Activated naive CD4-positive, alpha-beta T cell treated with anti-CD3 and anti-CD28 coated beads, Interleukin-2, amount 10 ng/mL, durations not matched to agents 7 days and 5 days (primary cell): ENCODE measurements at regions not wholly inside any gene's neighbourhood (a gene's known extent, or its start where the extent isn't known, plus 50 kb on each side); places are given as distances from the start of the nearest gene placed in this dataset.
"Not testable (repeated sequence)": the region's sequence is repeated elsewhere in the genome, so short reads cannot be mapped to it uniquely, and the experiment has no call there.

Source experiments
- CTCF ChIA-PET: fragments of 350-600 bp; sonication (Branson Sonifier 250); formaldehyde crosslinking; loops from one replicate; lab custom pipeline; 2021; ENCODE audit warnings: antibody characterized with exemption; lab: Charles Lee
- DNase-seq: peaks from one replicate; pipeline ENCODE4 v3.0.0-alpha.2; 2020
- H3K27ac Mint-ChIP-seq: one replicate; pipeline ENCODE4 v1.8.0; 2021; ENCODE audit warnings: mild to moderate bottlenecking, moderate library complexity, mixed read lengths
- H3K27me3 Mint-ChIP-seq: one replicate; pipeline ENCODE4 v1.8.0; 2021; ENCODE audit warnings: mild to moderate bottlenecking, mixed read lengths
- H3K36me3 Mint-ChIP-seq: one replicate; pipeline ENCODE4 v1.8.0; 2021; ENCODE audit warnings: mixed read lengths
- H3K4me1 Mint-ChIP-seq: one replicate; pipeline ENCODE4 v1.8.0; 2021; ENCODE audit warnings: mixed read lengths
- H3K4me3 Mint-ChIP-seq: one replicate; pipeline ENCODE4 v1.8.0; 2021; ENCODE audit warnings: mild to moderate bottlenecking, moderate library complexity, mixed read lengths
- H3K9me3 Mint-ChIP-seq: one replicate; pipeline ENCODE4 v1.8.0; 2021; ENCODE audit warnings: mixed read lengths

DNA sequence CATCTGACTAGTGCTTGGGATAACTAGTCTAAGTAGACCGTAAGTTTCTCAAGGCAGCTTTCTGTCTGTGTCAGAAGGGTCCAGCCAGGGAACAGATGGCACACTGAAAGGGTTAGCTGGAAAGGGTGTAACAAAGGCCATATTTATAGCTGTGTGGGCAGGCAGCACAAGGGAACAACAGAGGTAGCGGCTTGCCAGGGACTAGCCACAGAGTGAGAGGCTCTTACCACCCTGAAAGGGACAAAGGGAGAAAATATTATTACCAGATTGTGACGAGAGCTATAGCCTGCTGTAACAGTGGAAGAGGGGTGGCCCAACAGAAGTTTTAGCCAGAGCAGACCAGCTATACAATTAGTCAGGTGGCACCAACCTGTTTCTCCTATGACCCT, 129.4 kb downstream of the CCDC34 start:
- CTCF ChIA-PET, result no interaction called here
- H3K4me3 Mint-ChIP-seq, result no peak overlapping the region
- H3K27me3 Mint-ChIP-seq, result peaks cover 3% of the 10 kb centered on the region
- H3K27ac Mint-ChIP-seq, result no peak overlapping the region
- H3K36me3 Mint-ChIP-seq, result no peaks in the 10 kb centered on the region
- DNase-seq, result no peak
- no peaks in the 10 kb centered on the region for H3K9me3 Mint-ChIP-seq
- no peaks in the 10 kb centered on the region for H3K4me1 Mint-ChIP-seq

DNA sequence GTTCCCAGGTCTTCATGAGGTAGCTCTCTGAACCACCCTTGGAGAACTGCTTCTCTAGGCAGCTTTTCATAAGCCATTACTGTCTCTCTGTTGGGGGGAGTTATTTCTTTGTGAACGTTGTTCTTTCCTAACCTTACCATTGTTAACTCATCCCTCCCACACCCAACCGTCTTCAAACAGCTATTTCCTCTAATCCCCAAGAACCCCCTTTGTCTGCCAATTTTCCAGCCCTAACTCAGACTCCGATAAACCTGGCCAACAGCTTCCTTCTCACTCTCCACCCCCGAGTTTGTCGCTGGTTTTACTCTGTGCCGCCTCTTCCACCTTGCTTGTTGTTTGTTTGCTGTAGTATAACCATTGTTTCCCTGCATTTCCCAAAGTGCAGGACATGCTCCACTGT, 131.5 kb downstream of the CCDC34 start:
- CTCF ChIA-PET, result no interaction called here
- H3K4me1 Mint-ChIP-seq, result no peaks in the 10 kb centered on the region
- no peak for DNase-seq

DNA sequence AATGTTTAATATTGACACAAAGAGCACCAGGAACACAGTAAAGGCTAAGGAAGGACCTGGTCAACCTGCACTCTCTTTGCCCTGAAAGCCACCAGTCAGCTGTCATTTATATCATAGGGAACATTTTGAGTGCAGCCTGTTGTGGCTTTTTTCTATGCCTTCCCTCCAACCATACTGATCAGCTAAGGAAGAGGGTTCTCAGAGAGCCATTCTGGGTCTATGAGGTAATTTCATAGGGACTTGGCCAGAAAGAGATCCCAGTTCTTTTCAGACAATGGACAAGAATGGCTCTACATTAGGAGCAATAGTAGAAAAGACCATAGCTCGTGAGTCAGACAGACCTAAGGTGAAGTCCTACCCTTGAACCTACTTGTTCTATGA, 132.8 kb downstream of the CCDC34 start:
- H3K27me3 Mint-ChIP-seq, result no peaks in the 10 kb centered on the region
- H3K27ac Mint-ChIP-seq, result no peak overlapping the region
- CTCF ChIA-PET, result no interaction called here
- no peaks in the 10 kb centered on the region for H3K9me3 Mint-ChIP-seq
- H3K4me1 Mint-ChIP-seq, result no peaks in the 10 kb centered on the region
- H3K4me3 Mint-ChIP-seq, result no peak overlapping the region
- no peaks in the 10 kb centered on the region for H3K36me3 Mint-ChIP-seq
- no peak for DNase-seq

More for the DNA sequence above, 131.5 kb downstream of the CCDC34 start:
- no peaks in the 10 kb centered on the region for H3K36me3 Mint-ChIP-seq
- H3K4me3 Mint-ChIP-seq, result no peak overlapping the region
- no peaks in the 10 kb centered on the region for H3K9me3 Mint-ChIP-seq
- no peak overlapping the region for H3K27ac Mint-ChIP-seq
- no peaks in the 10 kb centered on the region for H3K27me3 Mint-ChIP-seq

DNA sequence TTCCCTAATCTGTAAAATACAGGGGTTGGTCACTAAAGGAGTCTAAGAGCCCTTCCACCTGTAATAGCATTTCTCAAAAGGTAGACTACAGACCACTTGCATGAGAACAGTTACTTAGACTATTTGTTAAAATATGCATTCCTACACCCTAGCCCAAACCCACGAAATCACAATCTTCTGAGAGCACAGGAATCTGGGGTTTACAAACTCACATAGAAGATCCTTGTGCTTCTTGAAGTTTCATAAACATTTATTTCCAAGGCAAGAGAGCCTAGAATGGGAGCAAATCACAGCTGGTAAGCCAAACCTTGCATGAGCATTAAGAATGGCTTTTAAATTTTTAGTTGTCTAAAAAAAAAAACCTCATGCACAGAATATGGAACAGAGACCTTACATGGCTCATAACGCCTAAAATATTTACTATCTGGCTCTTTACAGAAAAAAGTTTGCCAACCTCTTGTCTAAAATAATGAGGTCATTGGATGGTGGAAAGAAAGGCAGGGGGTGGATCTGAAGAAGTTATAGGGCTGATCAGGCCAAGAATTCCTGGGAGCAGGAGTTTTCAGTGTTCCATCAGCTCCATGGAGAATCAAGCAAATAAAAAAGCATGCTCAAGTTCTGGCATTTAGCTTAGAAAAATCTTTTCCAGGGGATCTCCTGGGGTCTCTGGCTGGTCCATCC, 133.4 kb downstream of the CCDC34 start:
- no peaks in the 10 kb centered on the region for H3K36me3 Mint-ChIP-seq
- no peak overlapping the region for H3K4me3 Mint-ChIP-seq
- no peaks in the 10 kb centered on the region for H3K9me3 Mint-ChIP-seq
- CTCF ChIA-PET, result no interaction called here
- no peak for DNase-seq
- H3K27ac Mint-ChIP-seq, result no peak overlapping the region
- no peaks in the 10 kb centered on the region for H3K27me3 Mint-ChIP-seq
- H3K4me1 Mint-ChIP-seq, result no peaks in the 10 kb centered on the region

DNA sequence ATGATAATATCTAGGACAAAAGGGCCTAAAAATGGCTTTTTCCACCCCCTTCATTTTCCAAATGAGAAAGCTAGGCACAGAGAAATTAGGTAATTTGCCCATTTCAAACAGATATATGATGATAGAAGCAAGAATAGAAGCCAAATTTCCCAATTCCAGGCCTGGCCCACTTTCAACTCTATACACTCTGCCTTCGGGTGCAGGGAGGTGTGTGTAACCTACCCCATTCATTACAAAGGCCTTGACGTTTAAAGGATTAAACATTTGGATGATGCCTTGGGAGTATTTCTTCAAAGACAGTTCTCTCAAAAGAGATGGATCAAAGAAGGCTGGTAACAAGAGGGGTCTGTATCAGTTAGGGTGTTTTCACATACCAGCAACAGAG, 134.1 kb downstream of the CCDC34 start:
- H3K4me3 Mint-ChIP-seq, result no peak overlapping the region
- DNase-seq, result no peak
- H3K36me3 Mint-ChIP-seq, result no peaks in the 10 kb centered on the region
- CTCF ChIA-PET, result no interaction called here
- no peaks in the 10 kb centered on the region for H3K4me1 Mint-ChIP-seq
- no peak overlapping the region for H3K27ac Mint-ChIP-seq
- H3K9me3 Mint-ChIP-seq, result no peaks in the 10 kb centered on the region
- H3K27me3 Mint-ChIP-seq, result no peaks in the 10 kb centered on the region

DNA sequence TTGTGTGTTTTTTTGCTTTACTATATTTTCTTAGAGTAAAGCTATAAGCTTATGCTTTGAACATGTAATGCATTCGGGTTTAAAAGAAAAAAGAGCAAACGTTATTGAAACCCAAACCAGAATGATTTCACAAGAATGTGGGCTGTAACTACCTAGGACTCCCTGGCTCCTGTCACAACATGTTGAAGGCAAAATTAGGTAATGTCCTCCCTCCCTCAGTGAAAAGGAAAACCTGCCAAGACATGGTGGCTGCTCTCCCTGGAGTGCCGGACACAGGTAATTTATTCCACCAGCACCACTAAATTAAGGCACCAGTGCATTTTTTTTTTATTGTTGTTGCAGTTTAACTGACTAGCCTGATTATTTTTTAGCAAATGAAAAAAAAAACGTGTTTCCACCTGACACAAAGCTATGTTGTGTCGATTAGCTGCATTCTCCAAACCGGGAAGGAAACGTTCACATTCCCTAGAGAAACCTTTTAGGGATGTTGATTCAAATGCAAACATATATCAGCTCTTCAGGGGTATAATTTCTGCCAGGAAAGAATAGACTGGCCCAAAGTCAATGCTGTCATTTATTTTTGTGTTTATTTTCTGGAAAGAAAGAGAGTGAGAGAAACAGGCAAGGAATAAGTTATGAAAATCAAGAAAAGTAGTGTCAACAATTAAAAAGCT, 134.6 kb downstream of the CCDC34 start:
- H3K4me3 Mint-ChIP-seq, result no peak overlapping the region
- H3K27me3 Mint-ChIP-seq, result no peaks in the 10 kb centered on the region
- H3K9me3 Mint-ChIP-seq, result no peaks in the 10 kb centered on the region
- CTCF ChIA-PET, result interaction anchor here (1.0 kb wide), 1 partner anchor 12 kb away, joined by 3 read pairs; no protein-coding TSS in a partner anchor
- H3K4me1 Mint-ChIP-seq, result no peaks in the 10 kb centered on the region
- DNase-seq, result no peak
- H3K36me3 Mint-ChIP-seq, result no peaks in the 10 kb centered on the region
- H3K27ac Mint-ChIP-seq, result no peak overlapping the region

DNA sequence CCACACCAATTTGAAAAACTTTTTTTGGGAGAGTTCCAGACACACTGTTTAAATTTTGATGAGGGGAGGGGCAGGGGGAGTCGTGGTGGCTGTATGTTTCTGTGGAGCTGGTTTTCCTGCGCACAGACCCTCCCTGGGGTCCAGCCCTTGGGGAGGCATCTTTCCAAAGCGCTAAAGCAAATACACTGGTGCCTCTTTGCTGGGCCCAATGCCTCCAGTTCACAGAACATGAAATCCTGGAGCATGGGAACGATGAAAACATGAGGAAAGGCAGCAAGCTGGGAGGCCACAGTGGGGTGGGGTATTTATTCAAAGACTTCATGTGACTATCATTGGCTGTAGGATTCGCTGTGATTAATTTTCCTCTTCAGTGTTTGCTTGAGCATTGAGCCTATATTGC, 135.3 kb downstream of the CCDC34 start:
- no peak for DNase-seq
- H3K36me3 Mint-ChIP-seq, result no peaks in the 10 kb centered on the region
- no peaks in the 10 kb centered on the region for H3K27me3 Mint-ChIP-seq
- no peaks in the 10 kb centered on the region for H3K9me3 Mint-ChIP-seq
- no peak overlapping the region for H3K27ac Mint-ChIP-seq
- CTCF ChIA-PET, result interaction anchor here (1.0 kb wide), 1 partner anchor 12 kb away, joined by 3 read pairs; no protein-coding TSS in a partner anchor
- no peak overlapping the region for H3K4me3 Mint-ChIP-seq
- H3K4me1 Mint-ChIP-seq, result no peaks in the 10 kb centered on the region

DNA sequence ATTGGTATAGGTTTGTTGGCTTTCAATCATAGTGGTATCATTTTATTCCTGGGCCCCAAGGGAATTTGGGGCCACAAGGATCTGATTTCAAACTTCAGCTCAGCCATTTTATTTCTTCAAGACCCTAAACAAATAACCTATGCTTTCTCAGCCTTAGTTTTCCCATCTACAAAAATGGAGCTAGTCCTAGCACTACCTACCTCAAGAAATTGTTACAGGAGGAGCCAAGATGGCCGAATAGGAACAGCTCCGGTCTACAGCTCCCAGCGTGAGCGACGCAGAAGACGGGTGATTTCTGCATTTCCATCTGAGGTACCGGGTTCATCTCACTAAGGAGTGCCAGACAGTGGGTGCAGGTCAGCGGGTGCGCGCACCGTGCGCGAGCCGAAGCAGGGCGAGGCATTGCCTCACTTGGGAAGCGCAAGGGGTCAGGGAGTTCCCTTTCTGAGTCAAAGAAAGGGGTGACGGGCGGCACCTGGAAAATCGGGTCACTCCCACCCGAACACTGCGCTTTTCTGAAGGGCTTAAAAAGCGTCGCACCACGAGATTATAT, 143.5 kb downstream of the CCDC34 start:
- H3K4me3 Mint-ChIP-seq, H3K4me1 Mint-ChIP-seq, H3K36me3 Mint-ChIP-seq, H3K9me3 Mint-ChIP-seq, DNase-seq, H3K27ac Mint-ChIP-seq, H3K27me3 Mint-ChIP-seq, CTCF ChIA-PET: not testable (repeated sequence)

DNA sequence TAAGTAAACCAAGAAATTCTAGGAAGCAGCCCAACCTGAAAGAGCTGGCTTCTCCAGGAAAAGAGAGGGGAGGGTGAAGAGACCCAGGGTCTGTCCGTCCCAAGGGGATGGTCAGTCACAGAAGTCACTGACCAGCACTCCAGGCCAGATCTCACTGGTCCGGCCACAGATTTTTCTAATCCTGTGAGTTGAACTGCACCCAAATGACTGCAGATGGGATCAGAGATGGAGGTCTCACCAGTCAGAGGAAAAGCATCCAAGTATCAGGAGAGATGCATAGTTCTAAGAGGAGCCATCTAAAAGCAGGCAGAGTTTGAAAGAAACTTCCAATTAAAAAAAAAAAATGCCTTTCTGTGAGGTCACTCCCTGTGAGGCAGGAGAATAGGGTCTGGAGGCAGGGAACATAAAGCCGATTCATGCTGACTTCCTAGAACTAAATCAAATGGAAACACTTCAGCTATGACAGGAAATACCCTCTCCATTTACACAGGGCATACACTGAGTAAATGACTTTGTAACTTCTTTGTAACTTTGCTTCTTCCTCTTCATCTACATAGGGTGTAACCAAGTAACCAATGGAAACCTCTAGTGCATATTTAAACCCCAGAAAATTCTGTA, 144.5 kb downstream of the CCDC34 start:
- no peak for DNase-seq
- Mint-ChIP-seq H3K27ac (no peak overlapping the region), H3K4me3 (no peak overlapping the region), H3K9me3 (no peaks in the 10 kb centered on the region), H3K4me1 (no peaks in the 10 kb centered on the region), H3K27me3 (no peaks in the 10 kb centered on the region), H3K36me3 (no peaks in the 10 kb centered on the region)
- CTCF ChIA-PET, result no interaction called here

DNA sequence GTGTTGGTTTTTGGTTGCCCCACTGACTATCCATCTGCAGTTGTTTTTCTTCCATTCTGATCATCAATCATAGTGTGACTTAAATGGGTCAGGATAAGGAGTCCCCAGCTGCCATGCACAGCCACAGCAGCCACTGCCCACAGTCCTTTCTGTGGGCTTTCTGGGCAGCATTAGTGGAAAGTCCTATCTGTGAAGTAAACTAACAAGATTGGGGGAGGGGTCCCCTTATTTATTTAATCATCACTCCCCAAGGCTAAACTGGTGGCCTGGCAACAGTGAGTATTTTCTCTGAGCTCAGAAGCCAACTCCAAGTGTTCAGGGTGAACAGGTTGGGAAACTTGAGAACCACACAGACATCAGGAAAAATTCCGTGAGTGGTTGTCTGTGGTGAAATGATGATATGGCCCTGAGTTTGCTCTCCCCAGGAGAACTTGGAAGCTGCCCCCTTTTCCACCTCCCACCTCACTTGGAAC, 145.0 kb downstream of the CCDC34 start:
- H3K9me3 Mint-ChIP-seq, result no peaks in the 10 kb centered on the region
- H3K4me3 Mint-ChIP-seq, result no peak overlapping the region
- H3K27me3 Mint-ChIP-seq, result no peaks in the 10 kb centered on the region
- no peaks in the 10 kb centered on the region for H3K4me1 Mint-ChIP-seq
- no peaks in the 10 kb centered on the region for H3K36me3 Mint-ChIP-seq
- H3K27ac Mint-ChIP-seq, result no peak overlapping the region
- DNase-seq, result no peak
- CTCF ChIA-PET, result no interaction called here

DNA sequence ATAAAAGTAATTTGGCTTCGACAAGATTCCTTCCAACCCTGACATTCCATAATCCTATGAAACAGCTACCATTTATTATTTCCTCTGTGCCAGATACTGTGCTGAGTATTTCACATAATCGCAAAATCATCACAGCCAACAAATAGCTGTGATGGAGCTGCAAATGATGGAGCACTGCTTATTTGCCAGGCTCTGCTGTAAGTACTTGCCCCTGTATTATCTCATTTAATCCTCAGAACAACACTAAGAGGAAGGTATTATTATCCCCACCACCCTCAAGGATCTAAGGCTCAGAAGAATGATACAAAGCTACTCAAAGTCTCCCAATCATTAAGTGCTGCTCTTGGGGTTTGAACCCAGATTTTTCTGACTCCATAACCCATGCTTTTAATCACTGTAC, 145.5 kb downstream of the CCDC34 start:
- Mint-ChIP-seq H3K4me1 (no peaks in the 10 kb centered on the region), H3K27ac (no peak overlapping the region), H3K4me3 (no peak overlapping the region), H3K9me3 (no peaks in the 10 kb centered on the region), H3K27me3 (no peaks in the 10 kb centered on the region), H3K36me3 (no peaks in the 10 kb centered on the region)
- DNase-seq, result no peak
- CTCF ChIA-PET, result no interaction called here

DNA sequence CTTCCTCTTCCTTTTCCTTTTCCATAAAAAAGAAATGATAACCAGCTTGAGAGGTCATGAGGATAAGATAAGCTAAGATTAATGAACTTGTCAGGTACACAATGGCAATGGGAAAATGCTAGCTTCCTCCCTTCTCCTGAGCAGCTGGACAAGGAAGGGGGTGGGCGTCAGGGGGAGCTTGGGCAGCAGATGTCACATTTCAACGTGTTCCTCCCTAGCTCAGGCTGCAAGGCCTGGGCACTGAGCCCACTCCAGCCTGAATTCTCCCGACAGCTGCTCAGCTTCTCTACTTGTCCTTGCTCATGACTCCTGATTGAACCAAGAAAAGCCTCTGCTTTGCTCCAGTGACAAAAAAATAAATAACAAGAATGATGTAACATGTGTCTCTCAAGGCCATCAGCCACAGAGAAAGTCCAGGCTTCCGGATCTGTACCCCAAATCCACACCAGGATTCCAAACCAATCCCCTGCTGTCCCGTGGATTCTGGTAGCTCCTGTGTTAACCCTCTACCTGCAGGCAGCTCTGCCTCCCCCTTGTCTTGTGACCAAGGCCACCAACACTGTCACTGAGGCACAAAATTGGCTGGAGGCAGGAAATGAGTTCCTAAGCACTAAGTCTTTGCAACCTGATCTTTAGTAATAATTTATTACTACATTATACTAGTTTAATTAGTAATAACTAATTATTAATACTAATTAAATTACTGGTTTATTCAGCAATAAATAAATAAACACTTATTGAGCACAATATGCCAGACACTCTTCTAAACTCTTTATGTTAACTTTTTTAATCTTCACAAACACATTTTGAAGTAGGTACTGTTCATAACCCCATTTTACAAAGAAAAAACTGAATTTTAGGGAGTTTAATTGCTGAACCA, 146.5 kb downstream of the CCDC34 start:
- Mint-ChIP-seq H3K27me3 (no peaks in the 10 kb centered on the region), H3K36me3 (no peaks in the 10 kb centered on the region), H3K27ac (no peak overlapping the region), H3K4me1 (no peaks in the 10 kb centered on the region), H3K4me3 (no peak overlapping the region), H3K9me3 (no peaks in the 10 kb centered on the region)
- no peak for DNase-seq
- CTCF ChIA-PET, result no interaction called here

DNA sequence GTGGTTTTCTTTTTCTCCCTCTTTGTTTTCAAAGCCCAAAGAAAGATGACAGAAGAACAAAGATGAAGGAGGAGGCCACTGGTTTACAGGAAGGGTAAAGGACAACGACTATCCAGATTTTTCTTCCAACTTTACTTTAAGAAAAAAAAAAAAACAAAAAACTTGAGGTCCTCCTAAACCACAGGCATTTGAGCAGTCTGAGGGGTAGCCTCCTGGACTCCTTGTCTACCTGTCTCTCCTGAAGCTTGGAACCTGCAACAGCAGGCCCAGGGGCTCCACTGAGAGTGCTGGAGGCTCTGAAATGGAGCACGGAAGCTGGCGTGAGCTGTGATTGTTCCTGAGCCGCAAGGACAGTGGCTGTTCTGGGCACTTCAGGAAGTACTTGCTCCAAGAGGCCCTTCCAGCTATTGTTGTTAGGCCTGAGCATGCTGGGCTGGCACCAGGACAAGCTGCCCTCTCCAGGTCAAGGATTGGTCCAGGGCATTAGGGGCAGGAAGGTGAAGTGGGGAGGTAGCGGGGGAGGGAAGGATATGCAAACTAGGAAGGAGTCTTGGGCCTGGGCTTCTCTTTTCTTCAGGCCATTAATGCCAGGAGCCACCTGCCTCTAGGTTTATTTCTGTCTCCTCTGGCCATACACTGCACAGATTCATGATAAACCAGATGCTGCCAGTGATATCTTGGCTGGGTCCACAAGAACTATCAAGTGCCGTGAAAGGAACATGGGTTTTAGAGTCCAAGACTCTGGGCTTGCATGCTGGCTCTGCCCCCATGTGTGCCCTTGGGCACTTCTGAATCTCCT, 147.3 kb downstream of the CCDC34 start:
- no peak for DNase-seq
- Mint-ChIP-seq H3K9me3 (no peaks in the 10 kb centered on the region), H3K27ac (no peak overlapping the region), H3K36me3 (no peaks in the 10 kb centered on the region), H3K27me3 (no peaks in the 10 kb centered on the region), H3K4me1 (no peaks in the 10 kb centered on the region), H3K4me3 (no peak overlapping the region)
- CTCF ChIA-PET, result no interaction called here
